ENCODE measurements at regions not wholly inside any gene's neighbourhood (a gene's known extent, or its start where the extent isn't known, plus 50 kb on each side); places are given as distances from the start of the nearest gene placed in this dataset.

- peak; percentile 25 for DNase-seq (ENCODE audit: low read depth)
Measured at GRCh38 chr22:27146866-27147633, 489.7 kb downstream of the MIAT start.

- DNase-seq (ENCODE audit: low read depth), result no peak
Measured at GRCh38 chr22:27148055-27148454, 490.7 kb downstream of the MIAT start.

- no peak for DNase-seq (ENCODE audit: low read depth)
Measured at GRCh38 chr22:27148886-27149470, 491.6 kb downstream of the MIAT start.

GRCh38 chr22:27149921-27150543, 492.6 kb downstream of the MIAT start:
- DNase-seq (ENCODE audit: low read depth), result peak; percentile 21

GRCh38 chr22:27150544-27150941, 493.2 kb downstream of the MIAT start:
- DNase-seq (ENCODE audit: low read depth), result peak; percentile 17

GRCh38 chr22:27151407-27151806, 494.0 kb downstream of the MIAT start:
- DNase-seq (ENCODE audit: low read depth), result no peak

GRCh38 chr22:27152033-27152432, 494.6 kb downstream of the MIAT start:
- DNase-seq (ENCODE audit: low read depth), result peak; percentile 13

- DNase-seq (ENCODE audit: low read depth), result no peak
Measured at GRCh38 chr22:27152883-27153282, 495.5 kb downstream of the MIAT start.

- DNase-seq (ENCODE audit: low read depth), result peak; percentile 12
Measured at GRCh38 chr22:27153386-27153785, 496.0 kb downstream of the MIAT start.

GRCh38 chr22:27154717-27155116, 497.3 kb downstream of the MIAT start:
- DNase-seq (ENCODE audit: low read depth), result no peak

GRCh38 chr22:27156821-27157489, 499.6 kb downstream of the MIAT start:
- no peak for DNase-seq (ENCODE audit: low read depth)

GRCh38 chr22:27157666-27158370, 500.4 kb downstream of the MIAT start:
- no peak for DNase-seq (ENCODE audit: low read depth)

- no peak for DNase-seq (ENCODE audit: low read depth)
Measured at GRCh38 chr22:27159016-27159415, 501.6 kb downstream of the MIAT start.

- no peak for DNase-seq (ENCODE audit: low read depth)
Measured at GRCh38 chr22:27159716-27160295, 502.4 kb downstream of the MIAT start.

GRCh38 chr22:27163162-27164137, 506.1 kb downstream of the MIAT start:
- DNase-seq (ENCODE audit: low read depth), result no peak

- no peak for DNase-seq (ENCODE audit: low read depth)
Measured at GRCh38 chr22:27164781-27165503, 507.6 kb downstream of the MIAT start.

- DNase-seq (ENCODE audit: low read depth), result no peak
Measured at GRCh38 chr22:27168681-27169080, 511.3 kb downstream of the MIAT start.

- DNase-seq (ENCODE audit: low read depth), result peak; percentile 84
Measured at GRCh38 chr22:27170491-27170890, 513.1 kb downstream of the MIAT start.

GRCh38 chr22:27171212-27171611, 513.8 kb downstream of the MIAT start:
- DNase-seq (ENCODE audit: low read depth), result no peak

- no peak for DNase-seq (ENCODE audit: low read depth)
Measured at GRCh38 chr22:27173530-27173929, 516.1 kb downstream of the MIAT start.

All from EH (cell line).